HepG2 (cell line): ENCODE measurements at regions not wholly inside any gene's neighbourhood (a gene's known extent, or its start where the extent isn't known, plus 50 kb on each side); places are given as distances from the start of the nearest gene placed in this dataset.

ENCODE experiments used
- ATAC-seq: fragments of 200-7000 bp; cut with Tn5 transposase; 3 replicates; pipeline ENCODE4 v1.9.1; 2020; ENCODE audit warnings: mild to moderate bottlenecking, moderate library complexity
- BruUV-seq: library from RNA; stranded (reverse); fragments of 400-500 nt; replicated peaks from 2 replicates; lab custom pipeline; 2021; lab: Mats Ljungman, UMichigan
- CTCF ChIA-PET: fragments of 300-600 bp; formaldehyde crosslinking; extraction: SDS; loops from one replicate; lab custom pipeline; 2021; ENCODE audit warnings: low total read pairs, inconsistent platforms, low intra/inter-chr PET ratio; lab: Yijun Ruan, JAX
- POLR2A ChIA-PET: fragments of 350-600 bp; sonication (Branson Sonifier 250); formaldehyde crosslinking; loops from one replicate; lab custom pipeline; 2020; ENCODE audit warnings: antibody characterized with exemption, inconsistent platforms; lab: Yijun Ruan, JAX
- DNase-seq: peaks from one replicate; pipeline ENCODE4 v3.0.0-alpha.2; 2015; ENCODE audit warnings: low spot score
- FAIRE-seq: peaks from 3 replicates; lab custom pipeline; 2011; peaks lifted over from hg19 to GRCh38; lab: Jason Lieb, UNC
- H2AFZ ChIP-seq: one replicate; pipeline ENCODE4 v1.6.1; 2011; ENCODE audit warnings: low read length, inconsistent platforms
- H3K27ac ChIP-seq: fragments of 300-600 bp; 3 replicates; pipeline ENCODE4 v1.8.0; 2011; ENCODE audit warnings: mixed run types, mild to moderate bottlenecking, mixed read lengths, low read length, inconsistent platforms; ENCODE audit not compliant: insufficient read depth; ENCODE audit errors: extremely low read length
- H3K27me3 ChIP-seq, 2 experiments: fragments of 200-600 bp in 1 of 2; 2 replicates in 1 of 2; 3 replicates in 1 of 2; pipeline versions ENCODE4 v1.6.0 to v1.8.0; 2011; ENCODE audit warnings: low read length in 2 of 2, mild to moderate bottlenecking in 2 of 2, moderate library complexity in 2 of 2, inconsistent platforms in 1 of 2; ENCODE audit not compliant: insufficient read depth in 2 of 2, control insufficient read depth in 1 of 2
- H3K36me3 ChIP-seq, 2 experiments: fragments of 200-600 bp in 1 of 2; replicated peaks in 1 of 2; 2 replicates in 1 of 2; 3 replicates in 1 of 2; pipeline versions ENCODE4 v1.5.1 to v1.8.0; 2011; ENCODE audit warnings: low read length in 2 of 2, inconsistent platforms in 1 of 2; ENCODE audit not compliant: insufficient read depth in 2 of 2, control insufficient read depth in 1 of 2
- H3K4me1 ChIP-seq: 2 replicates; pipeline ENCODE4 v1.5.1; 2012; ENCODE audit warnings: low read length, inconsistent platforms; ENCODE audit not compliant: insufficient read depth
- H3K4me2 ChIP-seq: 2 replicates; pipeline ENCODE4 v1.6.0; 2011; ENCODE audit warnings: low read depth, low read length, inconsistent platforms
- H3K4me3 ChIP-seq, 3 experiments: fragments of 200-600 bp in 1 of 3; sonication (generic), shearing (Covaris generic) in 1 of 3; replicated peaks in 1 of 3; 2 replicates each; pipeline ENCODE4 v1.5.1; 2011 to 2016; ENCODE audit warnings: low read length in 3 of 3, inconsistent platforms in 2 of 3, low read depth in 2 of 3, mild to moderate bottlenecking in 2 of 3, control low read depth in 1 of 3, mixed read lengths in 1 of 3; ENCODE audit not compliant: insufficient read depth in 1 of 3
- H3K79me2 ChIP-seq: one replicate; pipeline ENCODE4 v1.6.1; 2011; ENCODE audit warnings: low read length, inconsistent platforms; ENCODE audit not compliant: insufficient read depth
- H3K9ac ChIP-seq: 2 replicates; pipeline ENCODE4 v1.6.0; 2011; ENCODE audit warnings: mild to moderate bottlenecking, low read depth, low read length, inconsistent platforms; ENCODE audit not compliant: insufficient read depth
- H3K9me3 ChIP-seq: 2 replicates; pipeline ENCODE4 v1.5.1; 2012; ENCODE audit warnings: mild to moderate bottlenecking, low read length
- H4K20me1 ChIP-seq: 2 replicates; pipeline ENCODE4 v1.6.0; 2011; ENCODE audit warnings: inconsistent platforms, mild to moderate bottlenecking, low read length, moderate library complexity; ENCODE audit not compliant: insufficient read depth
- BRCA1 ChIP-seq: sonication (generic); formaldehyde crosslinking; IDR thresholded peaks from 2 replicates; pipeline ENCODE4 v1.4.0; 2020; ENCODE audit warnings: missing genetic modification reagents
- CREB1 ChIP-seq, 2 experiments: fragments of 450-650 bp in 1 of 2; IDR thresholded peaks; 2 replicates each; pipeline ENCODE4 v1.6.1; 2016 to 2017; ENCODE audit warnings: control low read depth in 1 of 2, mild to moderate bottlenecking in 1 of 2, missing compliant biosample characterization in 1 of 2, missing genetic modification characterization in 1 of 2
- EEA1 ChIP-seq: sonication (generic); formaldehyde crosslinking; IDR thresholded peaks from 2 replicates; pipeline ENCODE4 v1.5.1; 2020; ENCODE audit warnings: mild to moderate bottlenecking, missing genetic modification reagents, borderline replicate concordance
- GATAD2A ChIP-seq: IDR thresholded peaks from 2 replicates; pipeline ENCODE4 v1.6.1; 2016
- KDM2A ChIP-seq: sonication (generic); formaldehyde crosslinking; IDR thresholded peaks from 2 replicates; pipeline ENCODE4 v1.4.0; 2020; ENCODE audit warnings: low read depth, missing genetic modification reagents, borderline replicate concordance
- KDM4B ChIP-seq: sonication (generic); formaldehyde crosslinking; IDR thresholded peaks from 2 replicates; pipeline ENCODE4 v1.4.0; 2020; ENCODE audit warnings: missing genetic modification reagents
- MEIS1 ChIP-seq: sonication (generic); formaldehyde crosslinking; IDR thresholded peaks from 2 replicates; pipeline ENCODE4 v1.9.0; 2021; ENCODE audit warnings: mild to moderate bottlenecking, missing genetic modification reagents, moderate library complexity, borderline replicate concordance
- NFRKB ChIP-seq: fragments of 450-650 bp; IDR thresholded peaks from 2 replicates; pipeline ENCODE4 v1.6.1; 2017
- PCBP2 ChIP-seq: fragments of 200-400 bp; formaldehyde crosslinking; optimal IDR thresholded peaks from 2 replicates; pipeline ENCODE3; 2018; ENCODE audit warnings: low read length, low read depth; ENCODE audit not compliant: poor library complexity, severe bottlenecking
- RFX5 ChIP-seq: IDR thresholded peaks from 2 replicates; pipeline ENCODE4 v1.6.1; 2011; ENCODE audit warnings: low read depth, low read length, improper control_type of control experiment
- RORA ChIP-seq: sonication (generic); formaldehyde crosslinking; IDR thresholded peaks from 2 replicates; pipeline ENCODE4 v1.5.0; 2020; ENCODE audit warnings: mild to moderate bottlenecking, missing genetic modification reagents, moderate library complexity
- SCMH1 ChIP-seq: sonication (generic); formaldehyde crosslinking; IDR thresholded peaks from 2 replicates; pipeline ENCODE4 v1.9.0; 2021; ENCODE audit warnings: missing genetic modification reagents, mild to moderate bottlenecking, borderline replicate concordance
- SMYD3 ChIP-seq: sonication (generic); formaldehyde crosslinking; IDR thresholded peaks from 2 replicates; pipeline ENCODE4 v1.8.1; 2023; ENCODE audit warnings: mild to moderate bottlenecking, missing genetic modification reagents
- ZNF326 ChIP-seq: sonication (generic); formaldehyde crosslinking; IDR thresholded peaks from 2 replicates; pipeline ENCODE4 v1.4.0; 2020; ENCODE audit warnings: missing genetic modification reagents, borderline replicate concordance
- ZNF44 ChIP-seq: sonication (generic); formaldehyde crosslinking; IDR thresholded peaks from 2 replicates; pipeline ENCODE4 v1.5.1; 2020; ENCODE audit warnings: mild to moderate bottlenecking, missing genetic modification reagents
- ZSCAN31 ChIP-seq: sonication (generic); formaldehyde crosslinking; IDR thresholded peaks from 2 replicates; pipeline ENCODE4 v1.5.0; 2020; ENCODE audit warnings: low read depth, mild to moderate bottlenecking, missing genetic modification reagents
- WGBS: methylation state at CpG from one replicate; pipeline ENCODE4 v1.1.6; 2017; ENCODE audit warnings: low lambda C conversion rate; 5-methylcytosine and 5-hydroxymethylcytosine counted together
- in situ Hi-C: cut with HindIII; loops from 2 replicates; pipeline ENCODE4 v1.10.0; 2017; ENCODE audit warnings: low pct_unique_long_range_greater_than_20kb; ENCODE audit not compliant: extremely low pct_ligation_motif_present
- intact Hi-C: fragments of 100-400 bp; cut with micrococcal nuclease; formaldehyde crosslinking; loops from one replicate; pipeline ENCODE4 v1.10.0; 2022; ENCODE audit not compliant: unreplicated experiment
- TF ChIP-seq, protein P1 (sequence below): sonication (generic); formaldehyde crosslinking; IDR thresholded peaks from 2 replicates; pipeline ENCODE4 v1.4.0; 2020; ENCODE audit warnings: mild to moderate bottlenecking, missing genetic modification reagents
- TF ChIP-seq, protein P2 (sequence below): sonication (generic); formaldehyde crosslinking; IDR thresholded peaks from 2 replicates; pipeline ENCODE4 v1.8.1; 2023; ENCODE audit warnings: mild to moderate bottlenecking, inconsistent platforms, moderate library complexity, missing genetic modification reagents, borderline replicate concordance
- TF ChIP-seq, protein P3 (sequence below): IDR thresholded peaks from 2 replicates; pipeline ENCODE4 v1.6.1; 2012; ENCODE audit warnings: inconsistent platforms

DNA sequence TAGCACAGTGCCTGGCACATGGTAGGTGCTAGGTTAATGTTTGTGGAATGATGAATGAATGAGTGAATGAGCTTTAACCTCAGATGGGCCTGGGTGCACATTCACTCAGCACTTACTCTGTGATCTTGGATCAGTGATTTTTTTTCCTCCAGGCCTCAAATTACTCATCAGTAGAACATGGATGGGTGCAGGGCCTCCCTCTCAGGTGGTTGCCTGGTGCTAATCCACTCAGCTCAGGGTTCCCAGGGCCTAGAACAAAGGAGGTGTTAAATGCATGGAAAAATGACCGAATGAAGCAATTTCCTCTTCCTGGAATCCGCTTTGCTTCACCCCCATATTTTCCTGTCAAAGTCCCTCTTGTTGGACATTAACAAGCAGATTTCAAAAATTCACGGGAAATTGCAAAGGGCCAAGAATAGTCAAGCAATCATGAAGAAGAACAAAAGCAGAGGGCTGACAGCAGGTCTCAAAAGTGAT is 93.5 kb downstream of the MYEOV start:
- TF ChIP-seq ZNF44 (CRISPR knock-in tag) (no peak), EEA1 (no peak), PCBP2 (no peak), CREB1 (IDR thresholded peaks at IDR 0.05) (no peak), CREB1 (CRISPR knock-in tag; IDR thresholded peaks at IDR 0.05) (no peak), ZSCAN31 (no peak), BRCA1 (CRISPR knock-in tag) (no peak), ZNF326 (CRISPR knock-in tag) (no peak), RFX5 (no peak), SMYD3 (CRISPR knock-in tag) (no peak), NFRKB (no peak), RORA (no peak), SCMH1 (CRISPR knock-in tag) (no peak), KDM2A (CRISPR knock-in tag) (no peak), GATAD2A (CRISPR knock-in tag) (no peak), MEIS1 (CRISPR knock-in tag) (no peak), KDM4B (CRISPR knock-in tag) (no peak)
- TF ChIP-seq, protein P1, sequence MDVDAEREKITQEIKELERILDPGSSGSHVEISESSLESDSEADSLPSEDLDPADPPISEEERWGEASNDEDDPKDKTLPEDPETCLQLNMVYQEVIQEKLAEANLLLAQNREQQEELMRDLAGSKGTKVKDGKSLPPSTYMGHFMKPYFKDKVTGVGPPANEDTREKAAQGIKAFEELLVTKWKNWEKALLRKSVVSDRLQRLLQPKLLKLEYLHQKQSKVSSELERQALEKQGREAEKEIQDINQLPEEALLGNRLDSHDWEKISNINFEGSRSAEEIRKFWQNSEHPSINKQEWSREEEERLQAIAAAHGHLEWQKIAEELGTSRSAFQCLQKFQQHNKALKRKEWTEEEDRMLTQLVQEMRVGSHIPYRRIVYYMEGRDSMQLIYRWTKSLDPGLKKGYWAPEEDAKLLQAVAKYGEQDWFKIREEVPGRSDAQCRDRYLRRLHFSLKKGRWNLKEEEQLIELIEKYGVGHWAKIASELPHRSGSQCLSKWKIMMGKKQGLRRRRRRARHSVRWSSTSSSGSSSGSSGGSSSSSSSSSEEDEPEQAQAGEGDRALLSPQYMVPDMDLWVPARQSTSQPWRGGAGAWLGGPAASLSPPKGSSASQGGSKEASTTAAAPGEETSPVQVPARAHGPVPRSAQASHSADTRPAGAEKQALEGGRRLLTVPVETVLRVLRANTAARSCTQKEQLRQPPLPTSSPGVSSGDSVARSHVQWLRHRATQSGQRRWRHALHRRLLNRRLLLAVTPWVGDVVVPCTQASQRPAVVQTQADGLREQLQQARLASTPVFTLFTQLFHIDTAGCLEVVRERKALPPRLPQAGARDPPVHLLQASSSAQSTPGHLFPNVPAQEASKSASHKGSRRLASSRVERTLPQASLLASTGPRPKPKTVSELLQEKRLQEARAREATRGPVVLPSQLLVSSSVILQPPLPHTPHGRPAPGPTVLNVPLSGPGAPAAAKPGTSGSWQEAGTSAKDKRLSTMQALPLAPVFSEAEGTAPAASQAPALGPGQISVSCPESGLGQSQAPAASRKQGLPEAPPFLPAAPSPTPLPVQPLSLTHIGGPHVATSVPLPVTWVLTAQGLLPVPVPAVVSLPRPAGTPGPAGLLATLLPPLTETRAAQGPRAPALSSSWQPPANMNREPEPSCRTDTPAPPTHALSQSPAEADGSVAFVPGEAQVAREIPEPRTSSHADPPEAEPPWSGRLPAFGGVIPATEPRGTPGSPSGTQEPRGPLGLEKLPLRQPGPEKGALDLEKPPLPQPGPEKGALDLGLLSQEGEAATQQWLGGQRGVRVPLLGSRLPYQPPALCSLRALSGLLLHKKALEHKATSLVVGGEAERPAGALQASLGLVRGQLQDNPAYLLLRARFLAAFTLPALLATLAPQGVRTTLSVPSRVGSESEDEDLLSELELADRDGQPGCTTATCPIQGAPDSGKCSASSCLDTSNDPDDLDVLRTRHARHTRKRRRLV: no peak
- TF ChIP-seq, protein P2, sequence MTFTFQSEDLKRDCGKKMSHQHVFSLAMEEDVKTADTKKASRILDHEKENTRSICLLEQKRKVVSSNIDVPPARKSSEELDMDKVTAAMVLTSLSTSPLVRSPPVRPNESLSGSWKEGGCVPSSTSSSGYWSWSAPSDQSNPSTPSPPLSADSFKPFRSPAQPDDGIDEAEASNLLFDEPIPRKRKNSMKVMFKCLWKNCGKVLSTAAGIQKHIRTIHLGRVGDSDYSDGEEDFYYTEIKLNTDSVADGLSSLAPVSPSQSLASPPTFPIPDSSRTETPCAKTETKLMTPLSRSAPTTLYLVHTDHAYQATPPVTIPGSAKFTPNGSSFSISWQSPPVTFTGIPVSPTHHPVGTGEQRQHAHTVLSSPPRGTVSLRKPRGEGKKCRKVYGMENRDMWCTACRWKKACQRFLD (CRISPR knock-in tag): no peak
- TF ChIP-seq, protein P3, sequence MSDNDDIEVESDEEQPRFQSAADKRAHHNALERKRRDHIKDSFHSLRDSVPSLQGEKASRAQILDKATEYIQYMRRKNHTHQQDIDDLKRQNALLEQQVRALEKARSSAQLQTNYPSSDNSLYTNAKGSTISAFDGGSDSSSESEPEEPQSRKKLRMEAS: no peak
- Histone ChIP-seq H3K27ac (no peak overlapping the region), H3K36me3 (no peaks in the 10 kb centered on the region), H2AFZ (no peak overlapping the region), H3K9me3 (peaks cover 9% of the 10 kb centered on the region), H3K27me3 (peaks cover 3 to 40% of the 10 kb centered on the region in 2 experiments; a peak in 4 of 5 replicates), H3K79me2 (no peaks in the 10 kb centered on the region), H3K4me2 (no peak overlapping the region), H4K20me1 (no peaks in the 10 kb centered on the region), H3K4me3 (no peak overlapping the region), H3K4me1 (0 out of 2 replicates have a peak, but pooled peaks cover 10% of the 10 kb centered on the region), H3K9ac (no peak overlapping the region)
- intact Hi-C loops (no loop called here), in situ Hi-C loops (no loop called here)
- BruUV-seq: no TSS peak
- DNase-seq (no peak), FAIRE-seq (no peak), ATAC-seq (no peak)
- POLR2A ChIA-PET: no interaction called here
- CTCF ChIA-PET: no interaction called here
- 4% methylated on average over 3 of the region's 3 CpGs for WGBS
